ENCODE measurements at regions not wholly inside any gene's neighbourhood (a gene's known extent, or its start where the extent isn't known, plus 50 kb on each side); places are given as distances from the start of the nearest gene placed in this dataset.

GRCh38 chr10:9012312-9012711 is 957.8 kb downstream of the GATA3 start:
- Mint-ChIP-seq H3K27ac (ENCODE audit: unreplicated experiment) (no peak overlapping the region), H3K9me3 (ENCODE audit: unreplicated experiment) (no peaks in the 10 kb centered on the region), H3K4me3 (ENCODE audit: unreplicated experiment) (no peak overlapping the region), H3K36me3 (ENCODE audit: low read depth, unreplicated experiment) (no peaks in the 10 kb centered on the region), H3K27me3 (ENCODE audit: unreplicated experiment) (peaks cover 3% of the 10 kb centered on the region), H3K4me1 (ENCODE audit: unreplicated experiment) (peaks cover 2% of the 10 kb centered on the region)
- TF ChIP-seq, protein P1, sequence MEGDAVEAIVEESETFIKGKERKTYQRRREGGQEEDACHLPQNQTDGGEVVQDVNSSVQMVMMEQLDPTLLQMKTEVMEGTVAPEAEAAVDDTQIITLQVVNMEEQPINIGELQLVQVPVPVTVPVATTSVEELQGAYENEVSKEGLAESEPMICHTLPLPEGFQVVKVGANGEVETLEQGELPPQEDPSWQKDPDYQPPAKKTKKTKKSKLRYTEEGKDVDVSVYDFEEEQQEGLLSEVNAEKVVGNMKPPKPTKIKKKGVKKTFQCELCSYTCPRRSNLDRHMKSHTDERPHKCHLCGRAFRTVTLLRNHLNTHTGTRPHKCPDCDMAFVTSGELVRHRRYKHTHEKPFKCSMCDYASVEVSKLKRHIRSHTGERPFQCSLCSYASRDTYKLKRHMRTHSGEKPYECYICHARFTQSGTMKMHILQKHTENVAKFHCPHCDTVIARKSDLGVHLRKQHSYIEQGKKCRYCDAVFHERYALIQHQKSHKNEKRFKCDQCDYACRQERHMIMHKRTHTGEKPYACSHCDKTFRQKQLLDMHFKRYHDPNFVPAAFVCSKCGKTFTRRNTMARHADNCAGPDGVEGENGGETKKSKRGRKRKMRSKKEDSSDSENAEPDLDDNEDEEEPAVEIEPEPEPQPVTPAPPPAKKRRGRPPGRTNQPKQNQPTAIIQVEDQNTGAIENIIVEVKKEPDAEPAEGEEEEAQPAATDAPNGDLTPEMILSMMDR (IDR thresholded peaks at IDR 0.05; ENCODE audit: unreplicated experiment), result no peak
- DNase-seq (ENCODE audit: low spot score), result no peak

- TF ChIP-seq, protein P1 (IDR thresholded peaks at IDR 0.05; ENCODE audit: unreplicated experiment), result no peak
- H3K4me1 Mint-ChIP-seq (ENCODE audit: unreplicated experiment), result no peaks in the 10 kb centered on the region
- H3K9me3 Mint-ChIP-seq (ENCODE audit: unreplicated experiment), result no peaks in the 10 kb centered on the region
- H3K36me3 Mint-ChIP-seq (ENCODE audit: low read depth, unreplicated experiment), result no peaks in the 10 kb centered on the region
- peaks cover 3% of the 10 kb centered on the region for H3K27me3 Mint-ChIP-seq (ENCODE audit: unreplicated experiment)
- no peak overlapping the region for H3K27ac Mint-ChIP-seq (ENCODE audit: unreplicated experiment)
- no peak overlapping the region for H3K4me3 Mint-ChIP-seq (ENCODE audit: unreplicated experiment)
- DNase-seq (ENCODE audit: low spot score), result no peak
These were observed 960.5 kb downstream of the GATA3 start for GRCh38 chr10:9015005-9015404.

DNA sequence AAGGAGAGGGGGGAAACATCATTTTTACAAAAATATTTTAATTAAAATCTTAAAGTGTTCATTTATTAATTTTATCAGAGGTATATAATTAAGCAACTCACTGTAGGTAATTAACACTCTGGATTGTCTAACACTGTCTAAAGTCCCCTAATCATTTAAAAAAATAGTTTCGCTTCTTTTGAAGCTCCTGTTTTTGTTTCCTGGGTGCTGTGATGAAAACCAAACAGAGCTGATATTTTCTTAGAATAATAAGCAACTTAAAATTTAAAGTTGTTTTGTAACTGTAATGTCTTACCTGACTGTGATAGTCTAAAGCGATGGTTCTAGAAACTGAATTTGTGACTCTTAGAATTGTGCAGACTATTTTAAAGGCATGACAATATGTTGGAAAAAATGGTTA is 961.0 kb downstream of the GATA3 start:
- DNase-seq (ENCODE audit: low spot score), result no peak
- Mint-ChIP-seq H3K4me1 (ENCODE audit: unreplicated experiment) (no peaks in the 10 kb centered on the region), H3K27ac (ENCODE audit: unreplicated experiment) (no peak overlapping the region), H3K4me3 (ENCODE audit: unreplicated experiment) (no peak overlapping the region), H3K9me3 (ENCODE audit: unreplicated experiment) (no peaks in the 10 kb centered on the region), H3K36me3 (ENCODE audit: low read depth, unreplicated experiment) (no peaks in the 10 kb centered on the region), H3K27me3 (ENCODE audit: unreplicated experiment) (peaks cover 3% of the 10 kb centered on the region)
- TF ChIP-seq, protein P1 (IDR thresholded peaks at IDR 0.05; ENCODE audit: unreplicated experiment), result no peak

- TF ChIP-seq, protein P1 (IDR thresholded peaks at IDR 0.05; ENCODE audit: unreplicated experiment), result no peak
- Mint-ChIP-seq H3K4me1 (ENCODE audit: unreplicated experiment) (no peaks in the 10 kb centered on the region), H3K27me3 (ENCODE audit: unreplicated experiment) (peaks cover 3% of the 10 kb centered on the region), H3K36me3 (ENCODE audit: low read depth, unreplicated experiment) (no peaks in the 10 kb centered on the region), H3K27ac (ENCODE audit: unreplicated experiment) (no peak overlapping the region), H3K9me3 (ENCODE audit: unreplicated experiment) (no peaks in the 10 kb centered on the region), H3K4me3 (ENCODE audit: unreplicated experiment) (no peak overlapping the region)
- DNase-seq (ENCODE audit: low spot score), result no peak
These were observed 962.4 kb downstream of the GATA3 start for GRCh38 chr10:9016930-9017329.

- Mint-ChIP-seq H3K9me3 (ENCODE audit: unreplicated experiment) (no peaks in the 10 kb centered on the region), H3K27ac (ENCODE audit: unreplicated experiment) (no peak overlapping the region), H3K4me3 (ENCODE audit: unreplicated experiment) (no peak overlapping the region), H3K27me3 (ENCODE audit: unreplicated experiment) (peaks cover 3% of the 10 kb centered on the region), H3K4me1 (ENCODE audit: unreplicated experiment) (no peaks in the 10 kb centered on the region), H3K36me3 (ENCODE audit: low read depth, unreplicated experiment) (no peaks in the 10 kb centered on the region)
- no peak for DNase-seq (ENCODE audit: low spot score)
- TF ChIP-seq, protein P1 (IDR thresholded peaks at IDR 0.05; ENCODE audit: unreplicated experiment), result no peak
These were observed 964.0 kb downstream of the GATA3 start for GRCh38 chr10:9018195-9019173.
